ENCODE measurements at regions not wholly inside any gene's neighbourhood (a gene's known extent, or its start where the extent isn't known, plus 50 kb on each side); places are given as distances from the start of the nearest gene placed in this dataset.

DNA sequence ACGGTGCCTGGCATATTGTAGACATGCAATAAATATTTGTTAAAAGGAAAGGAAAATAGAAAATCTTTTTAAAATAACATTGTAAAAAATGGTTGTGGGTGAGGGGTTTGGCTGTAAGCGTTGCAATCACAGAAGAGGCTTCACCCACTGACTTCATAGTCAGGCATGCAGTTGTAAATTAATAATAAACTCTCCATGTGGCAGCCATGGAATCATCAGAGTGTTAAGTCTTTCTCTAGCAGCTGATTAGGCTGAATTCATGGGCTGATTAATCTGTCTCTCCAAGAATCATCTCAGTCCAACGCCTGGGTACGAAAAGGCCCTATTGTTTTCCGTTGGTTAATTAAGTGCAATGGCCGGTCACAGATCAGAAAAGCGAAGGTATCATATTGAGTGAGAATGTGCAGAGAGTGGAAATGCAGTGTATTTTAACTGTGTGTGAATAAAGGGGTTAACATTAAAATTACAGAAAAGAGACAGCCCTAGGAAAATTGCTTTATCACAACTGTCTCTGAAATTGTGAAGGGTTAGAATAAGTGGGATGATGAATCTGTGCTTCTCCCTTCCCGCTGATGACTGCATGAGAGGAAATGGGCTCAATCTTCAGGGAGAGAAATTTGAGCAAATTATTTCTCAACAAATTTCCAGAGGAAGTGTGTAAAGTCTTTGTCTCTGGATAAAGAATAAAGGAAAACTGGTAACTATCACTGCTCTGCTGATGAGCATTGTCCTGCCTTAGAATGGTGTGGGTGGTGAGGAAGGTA is 269.0 kb downstream of the FAM76B start:
- no peak for TF ChIP-seq POLR2A (IDR thresholded peaks at IDR 0.05)
- TF ChIP-seq, protein P1, sequence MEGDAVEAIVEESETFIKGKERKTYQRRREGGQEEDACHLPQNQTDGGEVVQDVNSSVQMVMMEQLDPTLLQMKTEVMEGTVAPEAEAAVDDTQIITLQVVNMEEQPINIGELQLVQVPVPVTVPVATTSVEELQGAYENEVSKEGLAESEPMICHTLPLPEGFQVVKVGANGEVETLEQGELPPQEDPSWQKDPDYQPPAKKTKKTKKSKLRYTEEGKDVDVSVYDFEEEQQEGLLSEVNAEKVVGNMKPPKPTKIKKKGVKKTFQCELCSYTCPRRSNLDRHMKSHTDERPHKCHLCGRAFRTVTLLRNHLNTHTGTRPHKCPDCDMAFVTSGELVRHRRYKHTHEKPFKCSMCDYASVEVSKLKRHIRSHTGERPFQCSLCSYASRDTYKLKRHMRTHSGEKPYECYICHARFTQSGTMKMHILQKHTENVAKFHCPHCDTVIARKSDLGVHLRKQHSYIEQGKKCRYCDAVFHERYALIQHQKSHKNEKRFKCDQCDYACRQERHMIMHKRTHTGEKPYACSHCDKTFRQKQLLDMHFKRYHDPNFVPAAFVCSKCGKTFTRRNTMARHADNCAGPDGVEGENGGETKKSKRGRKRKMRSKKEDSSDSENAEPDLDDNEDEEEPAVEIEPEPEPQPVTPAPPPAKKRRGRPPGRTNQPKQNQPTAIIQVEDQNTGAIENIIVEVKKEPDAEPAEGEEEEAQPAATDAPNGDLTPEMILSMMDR (IDR thresholded peaks at IDR 0.05) = no peak
- no peak overlapping the region for H3K4me3 ChIP-seq
- 70 to 75% methylated on average over 8 of the region's 8 CpGs for WGBS, 2 donors
- no peak for DNase-seq
- peak overlapping the region in 2 of 4 donors; percentile 37 to 46 for H3K27ac ChIP-seq
- peaks cover 4 to 48% (median 4%) of the 10 kb centered on the region in 3 donors for H3K4me1 ChIP-seq
- no peaks in the 10 kb centered on the region for H3K9me3 ChIP-seq
- intact Hi-C loops (cut with DNase I) = loop anchor here (10.0 kb wide), 1 partner anchor 184 kb away; no protein-coding TSS in a partner anchor
- H3K36me3 ChIP-seq = no peaks in the 10 kb centered on the region
- H3K27me3 ChIP-seq = peaks cover 0 to 3% (median 0%) of the 10 kb centered on the region in 4 donors

DNA sequence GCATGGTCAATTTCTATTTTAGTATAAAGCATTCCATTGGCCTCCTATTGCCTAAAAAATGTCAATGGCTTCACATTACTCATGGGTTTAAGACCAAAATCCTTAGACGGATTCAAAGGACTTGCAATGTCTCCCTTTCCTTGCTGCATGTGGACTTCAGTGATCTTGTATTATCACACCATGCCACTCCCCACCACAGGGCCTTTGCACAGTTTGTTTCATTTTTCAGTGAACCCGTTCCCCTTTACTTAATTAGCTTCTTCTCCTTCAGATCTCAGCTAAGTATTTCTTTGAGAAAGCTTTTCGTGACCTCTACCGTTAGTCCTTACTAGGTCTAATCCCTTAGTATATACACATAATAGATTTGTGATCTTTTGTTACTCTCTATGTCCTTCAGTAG is 269.7 kb downstream of the FAM76B start:
- Histone ChIP-seq H3K4me1 (peaks cover 4 to 55% (median 6%) of the 10 kb centered on the region in 3 donors), H3K4me3 (no peak overlapping the region), H3K9me3 (no peaks in the 10 kb centered on the region), H3K27me3 (peaks cover 0 to 3% (median 0%) of the 10 kb centered on the region in 4 donors), H3K27ac (no peak overlapping the region), H3K36me3 (no peaks in the 10 kb centered on the region)
- intact Hi-C loops (cut with DNase I) = loop anchor here (10.0 kb wide), 1 partner anchor 185 kb away; no protein-coding TSS in a partner anchor
- no peak for DNase-seq
- 77 to 90% methylated on average over 4 of the region's 4 CpGs for WGBS, 2 donors
- TF ChIP-seq, protein P1 (IDR thresholded peaks at IDR 0.05) = no peak
- no peak for TF ChIP-seq POLR2A (IDR thresholded peaks at IDR 0.05)

DNA sequence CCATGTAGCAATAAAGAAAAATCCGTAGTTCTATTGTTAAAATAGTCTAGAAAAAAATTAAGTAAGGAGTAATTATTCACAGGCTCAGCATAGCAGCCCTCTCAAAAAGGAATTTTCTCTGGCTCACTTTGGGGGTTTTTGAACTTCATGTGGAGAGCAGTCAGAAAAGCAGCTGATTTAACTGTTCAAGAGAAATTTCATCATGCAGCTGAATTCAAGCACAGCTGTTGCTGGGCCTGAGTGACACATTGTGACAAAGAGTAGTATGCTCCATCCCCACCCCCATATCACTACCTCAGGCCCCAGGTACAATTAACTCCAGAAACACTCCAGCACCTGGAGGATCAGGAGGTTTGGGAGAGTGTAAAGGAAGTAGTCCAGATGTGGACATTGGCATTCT is 272.1 kb downstream of the FAM76B start:
- no peaks in the 10 kb centered on the region for H3K9me3 ChIP-seq
- H3K4me3 ChIP-seq = no peak overlapping the region
- H3K36me3 ChIP-seq = no peaks in the 10 kb centered on the region
- intact Hi-C loops (cut with DNase I) = no loop called here
- H3K4me1 ChIP-seq = peaks cover 1 to 69% (median 26%) of the 10 kb centered on the region in 3 donors
- no peak overlapping the region for H3K27ac ChIP-seq
- DNase-seq = no peak
- H3K27me3 ChIP-seq = peaks cover 0 to 3% (median 0%) of the 10 kb centered on the region in 4 donors
- TF ChIP-seq POLR2A (IDR thresholded peaks at IDR 0.05) = no peak
- TF ChIP-seq, protein P1 (IDR thresholded peaks at IDR 0.05) = no peak
- WGBS, 2 donors = 67 to 83% methylated on average over 1 of the region's 1 CpG

DNA sequence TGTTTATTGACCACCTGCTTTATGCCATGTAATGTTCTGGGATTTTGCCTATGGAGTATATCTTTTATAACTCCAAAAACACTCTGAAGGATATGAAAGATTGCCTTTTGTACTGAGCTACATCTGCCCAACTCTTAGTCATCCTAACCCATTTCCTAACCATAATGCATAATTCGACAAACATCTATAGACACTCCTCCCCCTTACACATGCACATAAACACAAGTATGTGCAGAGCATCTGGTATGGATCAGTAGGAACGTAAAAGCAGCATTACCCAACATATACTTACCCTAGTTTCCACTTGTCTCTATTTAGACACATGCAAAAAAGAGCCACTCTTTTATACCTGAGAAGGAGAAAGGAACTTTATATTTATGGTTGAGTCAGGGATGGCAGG is 272.8 kb downstream of the FAM76B start:
- intact Hi-C loops (cut with DNase I) = no loop called here
- WGBS, 2 donors = 21 to 42% methylated on average over 2 of the region's 2 CpGs
- no peaks in the 10 kb centered on the region for H3K9me3 ChIP-seq
- TF ChIP-seq POLR2A (IDR thresholded peaks at IDR 0.05) = no peak
- TF ChIP-seq, protein P1 (IDR thresholded peaks at IDR 0.05) = no peak
- no peak overlapping the region for H3K27ac ChIP-seq
- peaks cover 0 to 3% (median 0%) of the 10 kb centered on the region in 4 donors for H3K27me3 ChIP-seq
- no peak overlapping the region for H3K4me3 ChIP-seq
- peaks cover 0 to 69% (median 27%) of the 10 kb centered on the region in 3 donors for H3K4me1 ChIP-seq
- DNase-seq = no peak
- H3K36me3 ChIP-seq = no peaks in the 10 kb centered on the region

DNA sequence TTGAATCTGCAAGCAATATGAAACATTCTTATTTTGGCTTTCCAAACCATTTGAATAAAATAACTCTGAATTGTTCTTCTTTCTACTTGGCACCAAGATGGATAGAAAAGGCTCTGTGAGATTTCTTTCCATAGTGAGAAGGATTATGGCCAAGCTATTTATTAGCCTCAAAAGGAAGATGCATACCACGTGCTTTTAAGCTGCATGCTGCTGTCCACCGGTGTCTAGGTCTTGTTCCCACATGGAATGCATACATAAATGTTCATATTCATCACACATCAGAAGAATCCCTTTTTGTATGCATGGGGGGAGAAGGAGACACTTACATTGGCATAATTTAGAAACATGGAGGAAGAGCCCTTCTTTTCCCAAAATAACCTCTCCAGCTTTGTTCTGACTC is 273.4 kb downstream of the FAM76B start:
- Histone ChIP-seq H3K36me3 (no peaks in the 10 kb centered on the region), H3K9me3 (no peaks in the 10 kb centered on the region), H3K27me3 (peaks cover 0 to 3% (median 0%) of the 10 kb centered on the region in 4 donors), H3K27ac (no peak overlapping the region), H3K4me1 (peaks cover 0 to 66% (median 27%) of the 10 kb centered on the region in 3 donors), H3K4me3 (no peak overlapping the region)
- no peak for DNase-seq
- no peak for TF ChIP-seq POLR2A (IDR thresholded peaks at IDR 0.05)
- TF ChIP-seq, protein P1 (IDR thresholded peaks at IDR 0.05) = no peak
- WGBS, 2 donors = 50 to 52% methylated on average over 2 of the region's 2 CpGs
- intact Hi-C loops (cut with DNase I) = no loop called here

Measured in esophagus squamous epithelium (tissue), 5 donors.